ENCODE measurements at regions not wholly inside any gene's neighbourhood (a gene's known extent, or its start where the extent isn't known, plus 50 kb on each side); places are given as distances from the start of the nearest gene placed in this dataset.

DNA sequence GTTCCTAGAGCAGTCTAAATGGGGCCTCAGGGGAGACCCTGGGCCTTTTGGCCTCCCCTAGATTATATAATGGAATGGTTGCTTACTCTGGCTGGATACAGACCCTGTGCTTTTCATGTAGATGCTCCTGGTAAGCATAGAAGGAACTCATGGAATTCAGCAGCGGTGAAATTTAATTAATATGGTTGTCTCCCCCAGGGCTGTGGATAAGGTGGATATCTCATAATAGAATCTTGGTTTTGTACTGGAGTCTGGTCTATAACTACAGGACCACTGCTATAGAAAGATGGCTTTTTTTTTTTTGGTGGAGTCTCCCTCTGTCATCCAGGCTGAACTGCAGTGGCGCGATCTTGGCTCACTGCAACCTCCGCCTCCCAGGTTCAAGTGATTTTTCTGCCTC is 84.5 kb downstream of the HRH4 start:
- 55% methylated on average over 4 of the region's 4 CpGs for WGBS (ENCODE audit: missing lambda C conversion rate)
- TF ChIP-seq, protein P1, sequence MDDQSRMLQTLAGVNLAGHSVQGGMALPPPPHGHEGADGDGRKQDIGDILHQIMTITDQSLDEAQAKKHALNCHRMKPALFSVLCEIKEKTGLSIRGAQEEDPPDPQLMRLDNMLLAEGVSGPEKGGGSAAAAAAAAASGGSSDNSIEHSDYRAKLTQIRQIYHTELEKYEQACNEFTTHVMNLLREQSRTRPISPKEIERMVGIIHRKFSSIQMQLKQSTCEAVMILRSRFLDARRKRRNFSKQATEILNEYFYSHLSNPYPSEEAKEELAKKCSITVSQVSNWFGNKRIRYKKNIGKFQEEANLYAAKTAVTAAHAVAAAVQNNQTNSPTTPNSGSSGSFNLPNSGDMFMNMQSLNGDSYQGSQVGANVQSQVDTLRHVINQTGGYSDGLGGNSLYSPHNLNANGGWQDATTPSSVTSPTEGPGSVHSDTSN (IDR thresholded peaks at IDR 0.05), result no peak
- no peak for TF ChIP-seq RCOR1 (IDR thresholded peaks at IDR 0.05; ENCODE audit: low read depth, low read length)
- no peak for TF ChIP-seq KDM1A (IDR thresholded peaks at IDR 0.05; ENCODE audit: low read depth)
- TF ChIP-seq PHF8 (IDR thresholded peaks at IDR 0.05; ENCODE audit: borderline replicate concordance, low read depth), result no peak
- TF ChIP-seq RAD21 (conservative IDR thresholded peaks at IDR 0.05 in 1 of 2, IDR thresholded peaks at IDR 0.05 in 1 of 2), result no peak
- TF ChIP-seq ZFP36 (IDR thresholded peaks at IDR 0.05; ENCODE audit: borderline replicate concordance, partially characterized antibody), result no peak
- TF ChIP-seq, protein P2, sequence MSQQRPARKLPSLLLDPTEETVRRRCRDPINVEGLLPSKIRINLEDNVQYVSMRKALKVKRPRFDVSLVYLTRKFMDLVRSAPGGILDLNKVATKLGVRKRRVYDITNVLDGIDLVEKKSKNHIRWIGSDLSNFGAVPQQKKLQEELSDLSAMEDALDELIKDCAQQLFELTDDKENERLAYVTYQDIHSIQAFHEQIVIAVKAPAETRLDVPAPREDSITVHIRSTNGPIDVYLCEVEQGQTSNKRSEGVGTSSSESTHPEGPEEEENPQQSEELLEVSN (IDR thresholded peaks at IDR 0.05; ENCODE audit: borderline replicate concordance, low read depth), result no peak
- TF ChIP-seq BHLHE40 (IDR thresholded peaks at IDR 0.05; ENCODE audit: low read depth, low read length), result no peak
- TF ChIP-seq TP53 (CRISPR knock-in tag; IDR thresholded peaks at IDR 0.05), result no peak
- TF ChIP-seq TFCP2L1 (CRISPR knock-in tag; IDR thresholded peaks at IDR 0.05), result no peak
- TF ChIP-seq POLR2A (IDR thresholded peaks at IDR 0.05; ENCODE audit: low read length), result no peak
- TF ChIP-seq FOSL2 (IDR thresholded peaks at IDR 0.05), result no peak
- no peak for TF ChIP-seq FOSL2 (CRISPR knock-in tag; IDR thresholded peaks at IDR 0.05)
- TF ChIP-seq KDM5A (IDR thresholded peaks at IDR 0.05), result no peak
- POLR2A ChIA-PET, result no interaction called here
- ATAC-seq (no peak), DNase-seq (ENCODE audit: low read depth in 1 of 2, low spot score in 1 of 2) (no peak), FAIRE-seq (no peak)
- Histone ChIP-seq H3K27ac (no peak overlapping the region), H3K9me3 (no peaks in the 10 kb centered on the region), H3K4me1 (no peaks in the 10 kb centered on the region), H3K4me3 (no peak overlapping the region), H3K4me2 (no peak overlapping the region)
- CTCF ChIA-PET, result interaction anchor here (0.7 to 4.9 kb wide), 4 partner anchors 8 to 560 kb away, joined by 3 to 43 read pairs (median 6); no protein-coding TSS in a partner anchor

DNA sequence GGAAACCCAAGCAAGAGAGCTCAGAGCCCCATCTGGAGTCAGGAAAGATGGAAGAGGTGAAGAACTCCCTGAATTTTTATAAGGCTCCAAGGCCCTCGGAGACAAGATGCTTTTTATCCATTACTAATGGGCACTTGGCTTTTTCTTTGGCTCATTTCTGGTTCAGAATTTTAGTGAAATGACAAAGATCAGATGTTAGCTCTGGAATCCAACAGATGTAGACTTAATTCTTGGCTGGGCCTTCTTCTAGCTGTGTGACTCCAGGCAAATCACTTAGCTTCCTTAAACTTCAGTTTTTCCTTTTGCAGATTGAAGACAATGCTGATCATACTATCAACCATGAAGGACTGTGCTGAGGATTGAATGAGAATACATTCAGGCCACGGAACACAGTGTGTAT is 85.2 kb downstream of the HRH4 start:
- Histone ChIP-seq H3K27ac (no peak overlapping the region), H3K4me3 (no peak overlapping the region), H3K9me3 (no peaks in the 10 kb centered on the region), H3K4me2 (no peak overlapping the region), H3K4me1 (no peaks in the 10 kb centered on the region)
- ATAC-seq, result no peak
- TF ChIP-seq BHLHE40 (IDR thresholded peaks at IDR 0.05; ENCODE audit: low read depth, low read length) (no peak), JUN (IDR thresholded peaks at IDR 0.05) (no peak), ZC3H11A (IDR thresholded peaks at IDR 0.05) (no peak), JUNB (IDR thresholded peaks at IDR 0.05) (no peak), KDM1A (IDR thresholded peaks at IDR 0.05; ENCODE audit: low read depth) (no peak), RCOR1 (IDR thresholded peaks at IDR 0.05; ENCODE audit: low read depth, low read length) (no peak), EHMT2 (IDR thresholded peaks at IDR 0.05; ENCODE audit: low read depth) (no peak), TFCP2L1 (CRISPR knock-in tag; IDR thresholded peaks at IDR 0.05) (no peak), ZSCAN20 (CRISPR knock-in tag; IDR thresholded peaks at IDR 0.05) (no peak), POLR2AphosphoS2 (conservative IDR thresholded peaks at IDR 0.05; ENCODE audit: low read length) (no peak), CHD4 (IDR thresholded peaks at IDR 0.05; ENCODE audit: borderline replicate concordance) (no peak), NFE2L2 (conservative IDR thresholded peaks at IDR 0.05; ENCODE audit: low read length) (no peak)
- TF ChIP-seq, protein P3, sequence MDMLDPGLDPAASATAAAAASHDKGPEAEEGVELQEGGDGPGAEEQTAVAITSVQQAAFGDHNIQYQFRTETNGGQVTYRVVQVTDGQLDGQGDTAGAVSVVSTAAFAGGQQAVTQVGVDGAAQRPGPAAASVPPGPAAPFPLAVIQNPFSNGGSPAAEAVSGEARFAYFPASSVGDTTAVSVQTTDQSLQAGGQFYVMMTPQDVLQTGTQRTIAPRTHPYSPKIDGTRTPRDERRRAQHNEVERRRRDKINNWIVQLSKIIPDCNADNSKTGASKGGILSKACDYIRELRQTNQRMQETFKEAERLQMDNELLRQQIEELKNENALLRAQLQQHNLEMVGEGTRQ (IDR thresholded peaks at IDR 0.05), result no peak
- TF ChIP-seq, protein P4, sequence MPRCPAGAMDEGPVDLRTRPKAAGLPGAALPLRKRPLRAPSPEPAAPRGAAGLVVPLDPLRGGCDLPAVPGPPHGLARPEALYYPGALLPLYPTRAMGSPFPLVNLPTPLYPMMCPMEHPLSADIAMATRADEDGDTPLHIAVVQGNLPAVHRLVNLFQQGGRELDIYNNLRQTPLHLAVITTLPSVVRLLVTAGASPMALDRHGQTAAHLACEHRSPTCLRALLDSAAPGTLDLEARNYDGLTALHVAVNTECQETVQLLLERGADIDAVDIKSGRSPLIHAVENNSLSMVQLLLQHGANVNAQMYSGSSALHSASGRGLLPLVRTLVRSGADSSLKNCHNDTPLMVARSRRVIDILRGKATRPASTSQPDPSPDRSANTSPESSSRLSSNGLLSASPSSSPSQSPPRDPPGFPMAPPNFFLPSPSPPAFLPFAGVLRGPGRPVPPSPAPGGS (IDR thresholded peaks at IDR 0.05), result no peak
- TF ChIP-seq, protein P5, sequence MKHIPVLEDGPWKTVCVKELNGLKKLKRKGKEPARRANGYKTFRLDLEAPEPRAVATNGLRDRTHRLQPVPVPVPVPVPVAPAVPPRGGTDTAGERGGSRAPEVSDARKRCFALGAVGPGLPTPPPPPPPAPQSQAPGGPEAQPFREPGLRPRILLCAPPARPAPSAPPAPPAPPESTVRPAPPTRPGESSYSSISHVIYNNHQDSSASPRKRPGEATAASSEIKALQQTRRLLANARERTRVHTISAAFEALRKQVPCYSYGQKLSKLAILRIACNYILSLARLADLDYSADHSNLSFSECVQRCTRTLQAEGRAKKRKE (CRISPR knock-in tag; IDR thresholded peaks at IDR 0.05; ENCODE audit: low read depth), result no peak
- TF ChIP-seq, protein P6, sequence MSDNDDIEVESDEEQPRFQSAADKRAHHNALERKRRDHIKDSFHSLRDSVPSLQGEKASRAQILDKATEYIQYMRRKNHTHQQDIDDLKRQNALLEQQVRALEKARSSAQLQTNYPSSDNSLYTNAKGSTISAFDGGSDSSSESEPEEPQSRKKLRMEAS (IDR thresholded peaks at IDR 0.05), result no peak
- TF ChIP-seq, protein P7, sequence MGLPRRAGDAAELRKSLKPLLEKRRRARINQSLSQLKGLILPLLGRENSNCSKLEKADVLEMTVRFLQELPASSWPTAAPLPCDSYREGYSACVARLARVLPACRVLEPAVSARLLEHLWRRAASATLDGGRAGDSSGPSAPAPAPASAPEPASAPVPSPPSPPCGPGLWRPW (IDR thresholded peaks at IDR 0.05), result no peak
- TF ChIP-seq, protein P8, sequence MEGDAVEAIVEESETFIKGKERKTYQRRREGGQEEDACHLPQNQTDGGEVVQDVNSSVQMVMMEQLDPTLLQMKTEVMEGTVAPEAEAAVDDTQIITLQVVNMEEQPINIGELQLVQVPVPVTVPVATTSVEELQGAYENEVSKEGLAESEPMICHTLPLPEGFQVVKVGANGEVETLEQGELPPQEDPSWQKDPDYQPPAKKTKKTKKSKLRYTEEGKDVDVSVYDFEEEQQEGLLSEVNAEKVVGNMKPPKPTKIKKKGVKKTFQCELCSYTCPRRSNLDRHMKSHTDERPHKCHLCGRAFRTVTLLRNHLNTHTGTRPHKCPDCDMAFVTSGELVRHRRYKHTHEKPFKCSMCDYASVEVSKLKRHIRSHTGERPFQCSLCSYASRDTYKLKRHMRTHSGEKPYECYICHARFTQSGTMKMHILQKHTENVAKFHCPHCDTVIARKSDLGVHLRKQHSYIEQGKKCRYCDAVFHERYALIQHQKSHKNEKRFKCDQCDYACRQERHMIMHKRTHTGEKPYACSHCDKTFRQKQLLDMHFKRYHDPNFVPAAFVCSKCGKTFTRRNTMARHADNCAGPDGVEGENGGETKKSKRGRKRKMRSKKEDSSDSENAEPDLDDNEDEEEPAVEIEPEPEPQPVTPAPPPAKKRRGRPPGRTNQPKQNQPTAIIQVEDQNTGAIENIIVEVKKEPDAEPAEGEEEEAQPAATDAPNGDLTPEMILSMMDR (IDR thresholded peaks at IDR 0.05), result no peak
- POLR2A ChIA-PET, result no interaction called here
- 15% methylated on average over 2 of the region's 2 CpGs for WGBS (ENCODE audit: missing lambda C conversion rate)
- CTCF ChIA-PET, result interaction anchor here (0.9 to 4.9 kb wide), 3 partner anchors 57 to 182 kb away, joined by 3 to 43 read pairs (median 4); no protein-coding TSS in a partner anchor
- no peak for DNase-seq (ENCODE audit: low read depth in 1 of 2, low spot score in 1 of 2)
- FAIRE-seq, result no peak

All from A549 (cell line).